ENCODE measurements at regions not wholly inside any gene's neighbourhood (a gene's known extent, or its start where the extent isn't known, plus 50 kb on each side); places are given as distances from the start of the nearest gene placed in this dataset.

DNA sequence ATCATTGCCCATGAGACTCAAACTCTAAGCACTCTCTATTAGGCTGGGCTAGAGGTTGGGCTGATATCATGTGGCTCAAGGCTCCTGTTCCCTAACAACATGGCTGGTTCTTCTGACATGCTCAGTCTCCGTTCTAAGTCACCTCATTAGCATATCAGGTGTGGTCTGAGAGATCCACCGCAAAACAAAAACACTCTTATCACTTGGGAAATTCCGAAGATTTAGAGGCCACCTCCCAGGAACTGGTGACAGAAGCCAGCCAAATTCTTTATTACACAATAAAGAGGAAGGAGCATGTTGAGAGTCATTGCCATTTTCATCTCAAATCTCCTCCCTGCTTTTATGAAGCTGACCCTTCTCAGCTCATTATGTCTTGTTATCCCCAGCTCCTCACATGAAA lies 107.6 kb downstream of the MSX2 start:
- TF ChIP-seq, protein P1, sequence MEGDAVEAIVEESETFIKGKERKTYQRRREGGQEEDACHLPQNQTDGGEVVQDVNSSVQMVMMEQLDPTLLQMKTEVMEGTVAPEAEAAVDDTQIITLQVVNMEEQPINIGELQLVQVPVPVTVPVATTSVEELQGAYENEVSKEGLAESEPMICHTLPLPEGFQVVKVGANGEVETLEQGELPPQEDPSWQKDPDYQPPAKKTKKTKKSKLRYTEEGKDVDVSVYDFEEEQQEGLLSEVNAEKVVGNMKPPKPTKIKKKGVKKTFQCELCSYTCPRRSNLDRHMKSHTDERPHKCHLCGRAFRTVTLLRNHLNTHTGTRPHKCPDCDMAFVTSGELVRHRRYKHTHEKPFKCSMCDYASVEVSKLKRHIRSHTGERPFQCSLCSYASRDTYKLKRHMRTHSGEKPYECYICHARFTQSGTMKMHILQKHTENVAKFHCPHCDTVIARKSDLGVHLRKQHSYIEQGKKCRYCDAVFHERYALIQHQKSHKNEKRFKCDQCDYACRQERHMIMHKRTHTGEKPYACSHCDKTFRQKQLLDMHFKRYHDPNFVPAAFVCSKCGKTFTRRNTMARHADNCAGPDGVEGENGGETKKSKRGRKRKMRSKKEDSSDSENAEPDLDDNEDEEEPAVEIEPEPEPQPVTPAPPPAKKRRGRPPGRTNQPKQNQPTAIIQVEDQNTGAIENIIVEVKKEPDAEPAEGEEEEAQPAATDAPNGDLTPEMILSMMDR (IDR thresholded peaks at IDR 0.05): no peak
- no peak for TF ChIP-seq POLR2A (IDR thresholded peaks at IDR 0.05)
